Left lung (tissue), 4 donors: ENCODE measurements at regions not wholly inside any gene's neighbourhood (a gene's known extent, or its start where the extent isn't known, plus 50 kb on each side); places are given as distances from the start of the nearest gene placed in this dataset.

ENCODE experiments used
- ATAC-seq: fragments of 200-7000 bp; cut with Tn5 transposase; one replicate; pipeline ENCODE4 v1.9.1; 2020; ENCODE audit warnings: moderate library complexity
- DNase-seq, 4 donors: peaks; one replicate each; pipeline ENCODE4 v3.0.0-alpha.2; 2013 to 2020
- H3K27ac ChIP-seq, 2 donors: fragments of 200-600 bp; sonication (generic) in 1 of 2; one replicate each; pipeline versions ENCODE4 v1.5.0 to v1.8.0; 2020 to 2021
- H3K27me3 ChIP-seq, 2 donors: fragments of 200-600 bp; sonication (generic) in 1 of 2; one replicate each; pipeline versions ENCODE4 v1.5.0 to v1.8.0; 2020 to 2021
- H3K36me3 ChIP-seq, 2 donors: fragments of 200-600 bp; sonication (generic) in 1 of 2; one replicate each; pipeline versions ENCODE4 v1.5.0 to v1.8.0; 2020 to 2021
- H3K4me1 ChIP-seq, 2 donors: fragments of 200-600 bp; one replicate each; pipeline ENCODE4 v1.8.0; 2021
- H3K4me3 ChIP-seq, 2 donors: fragments of 200-600 bp; sonication (generic) in 1 of 2; one replicate each; pipeline versions ENCODE4 v1.5.0 to v1.8.0; 2020 to 2021; ENCODE audit warnings: mild to moderate bottlenecking in 1 of 2
- H3K9me3 ChIP-seq, 2 donors: fragments of 200-600 bp; sonication (generic) in 1 of 2; one replicate each; pipeline versions ENCODE4 v1.5.0 to v1.8.0; 2020 to 2021
- intact Hi-C, 2 donors: fragments of 100-400 bp; cut with DNase I; formaldehyde crosslinking; loops; one replicate each; pipeline versions ENCODE4 v1.11.2 to v1.14.2; 2022
- TF ChIP-seq, protein P1 (sequence below), 2 donors: fragments of 200-600 bp; sonication (generic) in 1 of 2; IDR thresholded peaks; one replicate each; pipeline versions ENCODE4 v1.5.0 to v1.8.0; 2021; ENCODE audit warnings: antibody characterized with exemption in 2 of 2
- donor health status: DM: no; HTN: yes; CAD: no.
- donor health status: DM: no; HTN: no; CAD: no.

DNA sequence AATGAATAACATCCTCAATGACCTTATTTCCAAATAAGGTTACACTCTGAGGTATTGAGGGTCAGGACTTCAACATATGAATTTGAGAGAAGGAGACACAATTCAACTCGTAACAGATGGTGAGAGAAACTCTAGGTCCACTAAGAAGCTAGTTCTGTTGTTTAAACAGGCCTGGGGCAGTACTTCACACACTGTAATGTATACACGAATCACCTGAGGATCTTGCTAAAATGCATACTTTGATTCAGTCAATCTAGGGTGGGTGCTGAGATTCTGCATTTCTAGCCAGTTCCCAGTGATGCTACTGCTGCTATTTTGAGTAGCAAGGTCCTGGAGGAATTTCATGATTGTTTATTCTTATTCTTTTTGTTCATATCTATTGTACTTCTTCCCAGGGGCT lies 186.8 kb downstream of the SATB1 start:
- H3K9me3 ChIP-seq = no peaks in the 10 kb centered on the region
- no peak overlapping the region for H3K27ac ChIP-seq
- no peak overlapping the region for H3K4me3 ChIP-seq
- H3K4me1 ChIP-seq = no peaks in the 10 kb centered on the region
- no peaks in the 10 kb centered on the region for H3K36me3 ChIP-seq
- intact Hi-C loops = no loop called here
- ATAC-seq (no peak), DNase-seq (no peak)
- TF ChIP-seq, protein P1, sequence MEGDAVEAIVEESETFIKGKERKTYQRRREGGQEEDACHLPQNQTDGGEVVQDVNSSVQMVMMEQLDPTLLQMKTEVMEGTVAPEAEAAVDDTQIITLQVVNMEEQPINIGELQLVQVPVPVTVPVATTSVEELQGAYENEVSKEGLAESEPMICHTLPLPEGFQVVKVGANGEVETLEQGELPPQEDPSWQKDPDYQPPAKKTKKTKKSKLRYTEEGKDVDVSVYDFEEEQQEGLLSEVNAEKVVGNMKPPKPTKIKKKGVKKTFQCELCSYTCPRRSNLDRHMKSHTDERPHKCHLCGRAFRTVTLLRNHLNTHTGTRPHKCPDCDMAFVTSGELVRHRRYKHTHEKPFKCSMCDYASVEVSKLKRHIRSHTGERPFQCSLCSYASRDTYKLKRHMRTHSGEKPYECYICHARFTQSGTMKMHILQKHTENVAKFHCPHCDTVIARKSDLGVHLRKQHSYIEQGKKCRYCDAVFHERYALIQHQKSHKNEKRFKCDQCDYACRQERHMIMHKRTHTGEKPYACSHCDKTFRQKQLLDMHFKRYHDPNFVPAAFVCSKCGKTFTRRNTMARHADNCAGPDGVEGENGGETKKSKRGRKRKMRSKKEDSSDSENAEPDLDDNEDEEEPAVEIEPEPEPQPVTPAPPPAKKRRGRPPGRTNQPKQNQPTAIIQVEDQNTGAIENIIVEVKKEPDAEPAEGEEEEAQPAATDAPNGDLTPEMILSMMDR (IDR thresholded peaks at IDR 0.05) = no peak
- H3K27me3 ChIP-seq = peaks cover 0 to 3% of the 10 kb centered on the region in 2 donors

DNA sequence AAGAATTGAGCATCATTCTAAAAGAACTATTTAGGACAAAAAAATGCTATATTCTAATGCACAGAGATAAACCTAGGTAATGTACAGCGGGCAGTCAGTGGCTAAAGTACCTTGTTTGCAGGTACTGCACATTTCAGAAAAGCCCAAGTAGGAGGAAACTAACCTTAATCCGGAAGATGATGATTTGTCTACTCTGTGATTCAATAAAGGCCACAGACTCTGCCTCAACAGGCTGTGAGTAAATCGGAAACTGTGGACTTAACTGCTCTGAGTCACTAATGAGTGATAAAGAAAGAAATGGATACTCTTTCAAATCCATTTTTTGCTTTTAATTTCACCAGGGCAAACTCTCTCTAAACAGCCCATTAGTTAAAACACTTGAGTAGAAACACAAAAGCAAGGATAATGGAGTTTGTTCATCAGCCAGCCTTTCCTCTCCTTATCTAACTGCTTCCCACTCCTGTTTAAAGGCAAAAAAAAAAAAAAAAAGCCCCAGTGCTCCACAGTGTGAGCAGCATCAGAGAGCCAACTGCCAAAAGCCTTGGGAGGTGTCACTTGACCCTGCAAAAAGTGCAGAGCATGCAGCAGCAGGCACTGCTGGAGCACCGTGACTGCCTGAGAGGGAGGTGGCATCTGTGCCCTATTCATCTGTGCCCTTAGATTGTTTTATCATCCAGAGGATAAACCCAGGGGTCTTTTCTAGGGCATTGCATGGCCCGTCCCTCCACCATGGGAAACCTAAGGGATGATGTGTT lies 187.7 kb downstream of the SATB1 start:
- H3K36me3 ChIP-seq = no peaks in the 10 kb centered on the region
- intact Hi-C loops = no loop called here

DNA sequence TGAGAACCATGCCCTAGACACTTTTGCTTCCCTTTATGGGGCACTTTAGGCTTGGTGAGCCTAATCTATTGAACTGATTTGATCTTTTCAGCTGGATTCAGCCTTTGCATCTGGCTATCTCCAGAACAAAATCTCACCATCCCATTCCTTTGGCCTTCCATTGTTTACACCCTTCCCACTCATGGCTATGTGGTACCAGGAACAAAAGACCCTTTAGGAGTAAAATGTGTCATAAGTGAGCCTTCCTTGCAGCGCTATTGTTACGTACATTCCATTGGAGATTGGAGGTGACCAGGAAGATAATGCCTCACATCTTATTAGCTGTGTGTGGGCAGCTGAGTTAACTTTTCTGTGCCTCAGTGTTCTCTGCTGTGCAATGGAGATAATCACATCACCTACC lies 188.4 kb downstream of the SATB1 start:
- DNase-seq (no peak), ATAC-seq (no peak)
- Histone ChIP-seq H3K27me3 (peaks cover 0 to 3% of the 10 kb centered on the region in 2 donors), H3K36me3 (no peaks in the 10 kb centered on the region), H3K9me3 (no peaks in the 10 kb centered on the region), H3K27ac (no peak overlapping the region), H3K4me1 (no peaks in the 10 kb centered on the region), H3K4me3 (no peak overlapping the region)
- intact Hi-C loops = no loop called here
- TF ChIP-seq, protein P1 (IDR thresholded peaks at IDR 0.05) = no peak

More for the DNA sequence above, 187.7 kb downstream of the SATB1 start:
- Histone ChIP-seq H3K4me1 (no peaks in the 10 kb centered on the region), H3K27ac (no peak overlapping the region), H3K9me3 (no peaks in the 10 kb centered on the region), H3K27me3 (peaks cover 0 to 3% of the 10 kb centered on the region in 2 donors), H3K4me3 (no peak overlapping the region)
- ATAC-seq (no peak), DNase-seq (no peak)
- TF ChIP-seq, protein P1 (IDR thresholded peaks at IDR 0.05) = no peak

DNA sequence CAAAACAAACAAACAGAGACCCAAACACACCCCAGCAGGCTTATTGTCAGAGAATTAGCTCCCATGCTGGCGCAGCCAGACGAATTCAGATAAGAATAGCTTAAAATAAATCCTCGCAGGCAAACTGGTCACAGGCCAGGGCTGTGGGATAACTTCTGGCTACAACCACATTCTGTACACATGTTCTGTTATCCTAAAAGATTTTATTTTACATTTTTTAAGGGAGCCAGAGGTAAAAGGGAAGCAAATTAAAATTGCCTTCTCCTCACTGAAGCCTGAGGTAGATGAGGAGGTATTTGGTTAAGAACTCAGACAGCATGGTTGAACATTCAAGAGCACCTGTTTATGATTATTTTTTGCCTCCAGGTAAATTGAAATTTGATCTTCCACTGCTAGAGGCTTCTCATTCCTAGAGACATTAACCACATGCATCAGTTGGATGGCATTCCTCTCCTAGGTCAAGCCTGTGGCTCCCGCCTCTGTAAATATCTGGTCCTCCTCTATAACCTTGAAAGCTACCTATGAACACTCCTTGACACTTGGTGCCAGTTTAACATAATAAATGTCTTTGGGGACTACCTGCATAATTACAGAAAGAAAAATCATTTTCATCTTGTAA lies 190.3 kb downstream of the SATB1 start:
- ATAC-seq (no peak), DNase-seq (peak in 1 of 4 donors; percentile 1)
- H3K4me3 ChIP-seq = no peak overlapping the region
- intact Hi-C loops = no loop called here
- TF ChIP-seq, protein P1 (IDR thresholded peaks at IDR 0.05) = no peak
- no peaks in the 10 kb centered on the region for H3K4me1 ChIP-seq
- no peak overlapping the region for H3K27ac ChIP-seq
- peaks cover 0 to 3% of the 10 kb centered on the region in 2 donors for H3K27me3 ChIP-seq
- H3K36me3 ChIP-seq = no peaks in the 10 kb centered on the region
- no peaks in the 10 kb centered on the region for H3K9me3 ChIP-seq

DNA sequence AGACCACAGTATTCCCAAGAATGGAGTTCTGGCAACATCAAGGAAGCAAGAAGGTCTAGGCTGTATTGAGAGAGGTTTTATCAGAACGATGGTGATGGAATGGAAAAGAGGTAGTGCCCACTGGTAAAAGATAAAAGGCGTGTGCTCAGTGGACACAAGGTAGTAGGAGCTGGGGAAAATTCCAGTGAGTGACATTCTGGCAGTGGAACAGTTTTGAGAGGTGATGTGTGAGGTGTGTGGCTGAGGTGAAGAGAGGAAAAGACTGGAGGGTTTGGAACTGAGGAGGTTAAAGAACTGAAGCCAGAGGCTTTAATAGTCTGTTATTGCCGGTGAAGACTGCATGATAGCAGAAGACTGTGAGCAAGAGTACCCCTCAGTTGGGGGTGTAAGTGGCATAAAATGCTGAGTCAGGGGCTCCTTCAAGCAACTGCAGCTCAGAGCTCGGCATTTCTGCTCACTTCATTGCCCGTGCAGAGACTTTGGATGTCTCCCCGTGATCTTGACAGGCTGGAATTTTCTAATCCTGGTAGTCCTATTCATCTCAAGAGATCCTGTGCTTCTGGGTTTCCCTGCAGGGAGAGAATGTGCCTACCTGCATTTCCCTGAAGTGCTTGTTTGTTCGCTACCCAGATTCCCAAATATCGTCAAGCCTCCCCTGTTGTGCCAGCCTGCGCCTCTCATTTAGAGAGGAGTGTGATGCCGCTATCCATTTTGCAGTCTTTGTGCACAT lies 191.0 kb downstream of the SATB1 start:
- Histone ChIP-seq H3K4me3 (no peak overlapping the region), H3K27ac (no peak overlapping the region), H3K36me3 (no peaks in the 10 kb centered on the region), H3K27me3 (peaks cover 0 to 3% of the 10 kb centered on the region in 2 donors), H3K4me1 (no peaks in the 10 kb centered on the region), H3K9me3 (no peaks in the 10 kb centered on the region)
- no peak for ATAC-seq
- no peak for DNase-seq
- intact Hi-C loops = no loop called here
- TF ChIP-seq, protein P1 (IDR thresholded peaks at IDR 0.05) = no peak
